ENCODE measurements at regions not wholly inside any gene's neighbourhood (a gene's known extent, or its start where the extent isn't known, plus 50 kb on each side); places are given as distances from the start of the nearest gene placed in this dataset.

- DNase-seq, result no peak
Observed at GRCh38 chr17:33652731-33653398, 359.8 kb upstream of the ASIC2 start.

- no peak for DNase-seq
Observed at GRCh38 chr17:33653399-33653788, 360.3 kb upstream of the ASIC2 start.

GRCh38 chr17:33657181-33657580 is 364.1 kb upstream of the ASIC2 start:
- DNase-seq, result no peak

GRCh38 chr17:33661975-33662374 is 368.9 kb upstream of the ASIC2 start:
- DNase-seq, result no peak

GRCh38 chr17:33664116-33664840 is 371.2 kb upstream of the ASIC2 start:
- DNase-seq, result no peak

GRCh38 chr17:33667052-33667509 is 374.0 kb upstream of the ASIC2 start:
- DNase-seq, result no peak

- DNase-seq, result no peak
Observed at GRCh38 chr17:33667671-33668070, 374.6 kb upstream of the ASIC2 start.

- no peak for DNase-seq
Observed at GRCh38 chr17:33668516-33668915, 375.4 kb upstream of the ASIC2 start.

- no peak for DNase-seq
Observed at GRCh38 chr17:33671491-33671890, 378.4 kb upstream of the ASIC2 start.

- peak; percentile 70 for DNase-seq
Observed at GRCh38 chr17:33674685-33675084, 381.6 kb upstream of the ASIC2 start.

- no peak for DNase-seq
Observed at GRCh38 chr17:33676444-33676843, 383.3 kb upstream of the ASIC2 start.

GRCh38 chr17:33679595-33679994 is 386.5 kb upstream of the ASIC2 start:
- DNase-seq, result no peak

GRCh38 chr17:33680472-33680871 is 387.4 kb upstream of the ASIC2 start:
- no peak for DNase-seq

GRCh38 chr17:33682599-33682998 is 389.5 kb upstream of the ASIC2 start:
- DNase-seq, result no peak

GRCh38 chr17:33684735-33685134 is 391.6 kb upstream of the ASIC2 start:
- DNase-seq, result no peak

GRCh38 chr17:33686171-33686570 is 393.1 kb upstream of the ASIC2 start:
- DNase-seq, result no peak

- no peak for DNase-seq
Observed at GRCh38 chr17:33687831-33688230, 394.7 kb upstream of the ASIC2 start.

GRCh38 chr17:33688771-33689170 is 395.7 kb upstream of the ASIC2 start:
- DNase-seq, result no peak

GRCh38 chr17:33689725-33690124 is 396.6 kb upstream of the ASIC2 start:
- no peak for DNase-seq

GRCh38 chr17:33695431-33695830 is 402.3 kb upstream of the ASIC2 start:
- no peak for DNase-seq

GRCh38 chr17:33696102-33696501 is 403.0 kb upstream of the ASIC2 start:
- no peak for DNase-seq

GRCh38 chr17:33697557-33697956 is 404.5 kb upstream of the ASIC2 start:
- no peak for DNase-seq

- no peak for DNase-seq
Observed at GRCh38 chr17:33701910-33702309, 408.8 kb upstream of the ASIC2 start.

- no peak for DNase-seq
Observed at GRCh38 chr17:33704856-33705255, 411.8 kb upstream of the ASIC2 start.

- no peak for DNase-seq
Observed at GRCh38 chr17:33709881-33710280, 416.8 kb upstream of the ASIC2 start.
